Myocyte (in vitro differentiated cells): ENCODE measurements at regions not wholly inside any gene's neighbourhood (a gene's known extent, or its start where the extent isn't known, plus 50 kb on each side); places are given as distances from the start of the nearest gene placed in this dataset.

Experiments
- DNase-seq: peaks from one replicate; pipeline ENCODE4 v3.0.0-alpha.2; 2012; ENCODE audit warnings: low read depth

- no peak for DNase-seq
Measured at GRCh38 chr2:60064687-60065389, 488.6 kb downstream of the BCL11A start.

- no peak for DNase-seq
Measured at GRCh38 chr2:60058781-60059180, 494.7 kb downstream of the BCL11A start.

GRCh38 chr2:60054571-60055340 is 498.7 kb downstream of the BCL11A start:
- peak; percentile 55 for DNase-seq

GRCh38 chr2:60053791-60054190 is 499.7 kb downstream of the BCL11A start:
- DNase-seq: no peak

- DNase-seq: no peak
Measured at GRCh38 chr2:60052601-60053000, 500.9 kb downstream of the BCL11A start.

GRCh38 chr2:60051991-60052390 is 501.5 kb downstream of the BCL11A start:
- no peak for DNase-seq

GRCh38 chr2:60047944-60048525 is 505.4 kb downstream of the BCL11A start:
- peak; percentile 47 for DNase-seq

- DNase-seq: no peak
Measured at GRCh38 chr2:60047347-60047746, 506.1 kb downstream of the BCL11A start.

- no peak for DNase-seq
Measured at GRCh38 chr2:60046529-60046928, 506.9 kb downstream of the BCL11A start.

GRCh38 chr2:60045456-60045855 is 508.0 kb downstream of the BCL11A start:
- DNase-seq: no peak

GRCh38 chr2:60044484-60044883 is 509.0 kb downstream of the BCL11A start:
- DNase-seq: no peak

- no peak for DNase-seq
Measured at GRCh38 chr2:60042023-60042422, 511.4 kb downstream of the BCL11A start.

- no peak for DNase-seq
Measured at GRCh38 chr2:60033325-60033724, 520.1 kb downstream of the BCL11A start.

- DNase-seq: no peak
Measured at GRCh38 chr2:60029566-60029883, 523.9 kb downstream of the BCL11A start.

GRCh38 chr2:60028849-60029565 is 524.4 kb downstream of the BCL11A start:
- DNase-seq: no peak

GRCh38 chr2:60025496-60025895 is 528.0 kb downstream of the BCL11A start:
- no peak for DNase-seq

- DNase-seq: no peak
Measured at GRCh38 chr2:60023256-60023985, 530.0 kb downstream of the BCL11A start.

- no peak for DNase-seq
Measured at GRCh38 chr2:60007671-60008070, 545.8 kb downstream of the BCL11A start.

- no peak for DNase-seq
Measured at GRCh38 chr2:60003076-60003475, 550.4 kb downstream of the BCL11A start.

- no peak for DNase-seq
Measured at GRCh38 chr2:60002183-60002867, 551.1 kb downstream of the BCL11A start.

GRCh38 chr2:60000686-60001085 is 552.8 kb downstream of the BCL11A start:
- DNase-seq: no peak
